HepG2 (cell line): ENCODE measurements at regions not wholly inside any gene's neighbourhood (a gene's known extent, or its start where the extent isn't known, plus 50 kb on each side); places are given as distances from the start of the nearest gene placed in this dataset.

Source experiments
- ATAC-seq: fragments of 200-7000 bp; cut with Tn5 transposase; 3 replicates; pipeline ENCODE4 v1.9.1; 2020; ENCODE audit warnings: mild to moderate bottlenecking, moderate library complexity
- BruUV-seq: library from RNA; stranded (reverse); fragments of 400-500 nt; replicated peaks from 2 replicates; lab custom pipeline; 2021; lab: Mats Ljungman, UMichigan
- CTCF ChIA-PET: fragments of 300-600 bp; formaldehyde crosslinking; extraction: SDS; loops from one replicate; lab custom pipeline; 2021; ENCODE audit warnings: low total read pairs, inconsistent platforms, low intra/inter-chr PET ratio; lab: Yijun Ruan, JAX
- POLR2A ChIA-PET: fragments of 350-600 bp; sonication (Branson Sonifier 250); formaldehyde crosslinking; loops from one replicate; lab custom pipeline; 2020; ENCODE audit warnings: antibody characterized with exemption, inconsistent platforms; lab: Yijun Ruan, JAX
- DNase-seq: peaks from one replicate; pipeline ENCODE4 v3.0.0-alpha.2; 2015; ENCODE audit warnings: low spot score
- FAIRE-seq: peaks from 3 replicates; lab custom pipeline; 2011; peaks lifted over from hg19 to GRCh38; lab: Jason Lieb, UNC
- H2AFZ ChIP-seq: one replicate; pipeline ENCODE4 v1.6.1; 2011; ENCODE audit warnings: low read length, inconsistent platforms
- H3K27ac ChIP-seq: fragments of 300-600 bp; 3 replicates; pipeline ENCODE4 v1.8.0; 2011; ENCODE audit warnings: mixed run types, mild to moderate bottlenecking, mixed read lengths, low read length, inconsistent platforms; ENCODE audit not compliant: insufficient read depth; ENCODE audit errors: extremely low read length
- H3K27me3 ChIP-seq, 2 experiments: fragments of 200-600 bp in 1 of 2; 2 replicates in 1 of 2; 3 replicates in 1 of 2; pipeline versions ENCODE4 v1.6.0 to v1.8.0; 2011; ENCODE audit warnings: low read length in 2 of 2, mild to moderate bottlenecking in 2 of 2, moderate library complexity in 2 of 2, inconsistent platforms in 1 of 2; ENCODE audit not compliant: insufficient read depth in 2 of 2, control insufficient read depth in 1 of 2
- H3K36me3 ChIP-seq, 2 experiments: fragments of 200-600 bp in 1 of 2; replicated peaks in 1 of 2; 2 replicates in 1 of 2; 3 replicates in 1 of 2; pipeline versions ENCODE4 v1.5.1 to v1.8.0; 2011; ENCODE audit warnings: low read length in 2 of 2, inconsistent platforms in 1 of 2; ENCODE audit not compliant: insufficient read depth in 2 of 2, control insufficient read depth in 1 of 2
- H3K4me1 ChIP-seq: 2 replicates; pipeline ENCODE4 v1.5.1; 2012; ENCODE audit warnings: low read length, inconsistent platforms; ENCODE audit not compliant: insufficient read depth
- H3K4me2 ChIP-seq: 2 replicates; pipeline ENCODE4 v1.6.0; 2011; ENCODE audit warnings: low read depth, low read length, inconsistent platforms
- H3K4me3 ChIP-seq, 3 experiments: fragments of 200-600 bp in 1 of 3; sonication (generic), shearing (Covaris generic) in 1 of 3; replicated peaks in 1 of 3; 2 replicates each; pipeline ENCODE4 v1.5.1; 2011 to 2016; ENCODE audit warnings: low read length in 3 of 3, inconsistent platforms in 2 of 3, low read depth in 2 of 3, mild to moderate bottlenecking in 2 of 3, control low read depth in 1 of 3, mixed read lengths in 1 of 3; ENCODE audit not compliant: insufficient read depth in 1 of 3
- H3K79me2 ChIP-seq: one replicate; pipeline ENCODE4 v1.6.1; 2011; ENCODE audit warnings: low read length, inconsistent platforms; ENCODE audit not compliant: insufficient read depth
- H3K9ac ChIP-seq: 2 replicates; pipeline ENCODE4 v1.6.0; 2011; ENCODE audit warnings: mild to moderate bottlenecking, low read depth, low read length, inconsistent platforms; ENCODE audit not compliant: insufficient read depth
- H3K9me3 ChIP-seq: 2 replicates; pipeline ENCODE4 v1.5.1; 2012; ENCODE audit warnings: mild to moderate bottlenecking, low read length
- H4K20me1 ChIP-seq: 2 replicates; pipeline ENCODE4 v1.6.0; 2011; ENCODE audit warnings: inconsistent platforms, mild to moderate bottlenecking, low read length, moderate library complexity; ENCODE audit not compliant: insufficient read depth
- MAFF ChIP-seq: IDR thresholded peaks from 2 replicates; pipeline ENCODE4 v1.6.1; 2011; ENCODE audit warnings: low read depth, low read length, improper control_type of control experiment
- MAFK ChIP-seq, 2 experiments: IDR thresholded peaks in 1 of 2; conservative IDR thresholded peaks in 1 of 2; 2 replicates each; pipeline ENCODE4 v1.6.1; 2011; ENCODE audit warnings: improper control_type of control experiment in 2 of 2, low read length in 2 of 2
- ZNF10 ChIP-seq: sonication (generic); formaldehyde crosslinking; IDR thresholded peaks from 2 replicates; pipeline ENCODE4 v1.4.0; 2020; ENCODE audit warnings: mild to moderate bottlenecking, low read depth, missing genetic modification reagents, borderline replicate concordance
- ZNF256 ChIP-seq: sonication (generic); formaldehyde crosslinking; conservative IDR thresholded peaks from 2 replicates; pipeline ENCODE4 v1.4.0; 2020; ENCODE audit warnings: missing genetic modification reagents
- ZNF282 ChIP-seq: fragments of 450-650 bp; IDR thresholded peaks from 2 replicates; pipeline ENCODE4 v1.6.1; 2018; ENCODE audit not compliant: partially characterized antibody
- ZNF629 ChIP-seq: sonication (generic); formaldehyde crosslinking; conservative IDR thresholded peaks from 2 replicates; pipeline ENCODE4 v1.5.0; 2020; ENCODE audit warnings: missing genetic modification reagents
- ZNF781 ChIP-seq: sonication (generic); formaldehyde crosslinking; IDR thresholded peaks from 2 replicates; pipeline ENCODE4 v1.5.1; 2020; ENCODE audit warnings: borderline replicate concordance, mild to moderate bottlenecking, missing genetic modification reagents; ENCODE audit errors: not compliant biosample characterization
- WGBS: methylation state at CpG from one replicate; pipeline ENCODE4 v1.1.6; 2017; ENCODE audit warnings: low lambda C conversion rate; 5-methylcytosine and 5-hydroxymethylcytosine counted together
- in situ Hi-C: cut with HindIII; loops from 2 replicates; pipeline ENCODE4 v1.10.0; 2017; ENCODE audit warnings: low pct_unique_long_range_greater_than_20kb; ENCODE audit not compliant: extremely low pct_ligation_motif_present
- intact Hi-C: fragments of 100-400 bp; cut with micrococcal nuclease; formaldehyde crosslinking; loops from one replicate; pipeline ENCODE4 v1.10.0; 2022; ENCODE audit not compliant: unreplicated experiment
- TF ChIP-seq, protein P1 (sequence below): IDR thresholded peaks from 2 replicates; pipeline ENCODE4 v1.6.1; 2016; ENCODE audit warnings: low read depth
- TF ChIP-seq, protein P2 (sequence below): sonication (generic); formaldehyde crosslinking; IDR thresholded peaks from 2 replicates; pipeline ENCODE4 v1.5.0; 2020; ENCODE audit warnings: missing genetic modification reagents, mild to moderate bottlenecking, borderline replicate concordance
- TF ChIP-seq, protein P3 (sequence below): sonication (generic); formaldehyde crosslinking; IDR thresholded peaks from 2 replicates; pipeline ENCODE4 v1.5.0; 2020; ENCODE audit warnings: mild to moderate bottlenecking, missing genetic modification reagents

DNA sequence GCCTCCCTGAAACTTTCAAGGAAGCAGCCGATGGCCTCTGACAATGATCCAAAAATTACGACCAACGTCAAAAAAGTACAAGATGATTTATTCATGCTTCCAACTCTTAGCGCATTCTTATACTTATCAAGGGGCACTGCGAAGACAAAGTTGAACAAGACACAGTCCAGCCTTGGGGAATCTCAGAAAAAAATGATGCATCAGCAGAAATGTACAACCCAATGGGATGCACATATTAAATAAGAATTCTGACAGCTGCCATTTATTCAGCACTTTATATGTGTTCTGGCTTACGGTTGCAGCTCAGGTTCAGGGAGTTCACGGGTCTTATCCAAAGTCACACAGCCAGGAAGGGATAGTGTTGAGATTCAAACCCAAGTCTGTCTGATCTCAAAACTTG, 96.0 kb upstream of the CPLX2 start:
- FAIRE-seq (no peak), ATAC-seq (no peak), DNase-seq (no peak)
- no peaks in the 10 kb centered on the region for H3K4me1 ChIP-seq
- no peaks in the 10 kb centered on the region for H3K27me3 ChIP-seq
- intact Hi-C loops (no loop called here), in situ Hi-C loops (no loop called here)
- no peaks in the 10 kb centered on the region for H3K36me3 ChIP-seq
- TF ChIP-seq ZNF256 (CRISPR knock-in tag), result no peak
- peak; percentile 93 to 96 for TF ChIP-seq MAFK (conservative IDR thresholded peaks at IDR 0.05 in 1 of 2, IDR thresholded peaks at IDR 0.05 in 1 of 2; ENCODE audit: low read length in 2 of 2)
- peak; percentile 93 for TF ChIP-seq MAFF
- no peaks in the 10 kb centered on the region for H3K9me3 ChIP-seq
- no peaks in the 10 kb centered on the region for H4K20me1 ChIP-seq
- H2AFZ ChIP-seq, result no peak overlapping the region
- ChIA-PET CTCF (no interaction called here), POLR2A (no interaction called here)
- H3K4me2 ChIP-seq, result no peak overlapping the region
- no peaks in the 10 kb centered on the region for H3K79me2 ChIP-seq
- H3K9ac ChIP-seq, result no peak overlapping the region
- BruUV-seq, result no TSS peak
- H3K27ac ChIP-seq, result no peak overlapping the region
- 65% methylated on average over 7 of the region's 7 CpGs for WGBS
- no peak overlapping the region for H3K4me3 ChIP-seq

DNA sequence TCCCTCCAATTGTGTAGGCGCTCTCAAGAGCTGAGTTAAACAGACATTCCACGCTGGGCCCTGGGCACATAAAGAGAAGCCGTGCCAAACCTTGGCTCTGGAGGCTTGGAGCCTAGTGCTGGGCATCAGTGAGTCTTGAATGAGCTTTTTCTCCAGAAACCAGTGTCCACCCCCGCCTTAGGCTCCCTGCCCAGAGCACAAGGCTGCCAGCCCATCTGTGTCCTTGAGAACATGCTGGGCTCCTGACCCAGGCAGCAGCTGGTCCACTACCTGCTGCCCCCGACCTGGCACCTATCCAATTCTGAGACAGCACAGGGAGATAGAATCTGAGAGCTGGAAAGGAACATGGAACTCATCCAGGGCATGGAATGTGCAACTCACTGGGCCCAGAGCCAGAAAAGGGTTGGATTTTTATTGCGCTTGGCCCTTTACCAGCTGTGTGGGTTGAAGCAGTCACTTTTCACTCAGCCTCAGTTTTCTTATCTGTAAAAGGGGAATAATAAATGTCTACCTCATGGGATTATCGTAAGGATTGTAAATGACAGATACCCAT, 92.4 kb upstream of the CPLX2 start:
- CTCF ChIA-PET, result no interaction called here
- ATAC-seq (no peak), DNase-seq (peak; percentile 29)
- Histone ChIP-seq H3K4me1 (no peaks in the 10 kb centered on the region), H3K27ac (no peak overlapping the region), H3K9me3 (no peaks in the 10 kb centered on the region), H3K79me2 (no peaks in the 10 kb centered on the region), H3K9ac (no peak overlapping the region), H3K27me3 (no peaks in the 10 kb centered on the region), H2AFZ (no peak overlapping the region)
- in situ Hi-C loops, result no loop called here
- no TSS peak for BruUV-seq
- 83% methylated on average over 2 of the region's 7 CpGs for WGBS
- TF ChIP-seq ZNF781 (CRISPR knock-in tag), result no peak
- TF ChIP-seq ZNF629 (CRISPR knock-in tag), result 0 out of 2 replicates have a peak, but pooled peaks have one; percentile 18
- TF ChIP-seq, protein P1, sequence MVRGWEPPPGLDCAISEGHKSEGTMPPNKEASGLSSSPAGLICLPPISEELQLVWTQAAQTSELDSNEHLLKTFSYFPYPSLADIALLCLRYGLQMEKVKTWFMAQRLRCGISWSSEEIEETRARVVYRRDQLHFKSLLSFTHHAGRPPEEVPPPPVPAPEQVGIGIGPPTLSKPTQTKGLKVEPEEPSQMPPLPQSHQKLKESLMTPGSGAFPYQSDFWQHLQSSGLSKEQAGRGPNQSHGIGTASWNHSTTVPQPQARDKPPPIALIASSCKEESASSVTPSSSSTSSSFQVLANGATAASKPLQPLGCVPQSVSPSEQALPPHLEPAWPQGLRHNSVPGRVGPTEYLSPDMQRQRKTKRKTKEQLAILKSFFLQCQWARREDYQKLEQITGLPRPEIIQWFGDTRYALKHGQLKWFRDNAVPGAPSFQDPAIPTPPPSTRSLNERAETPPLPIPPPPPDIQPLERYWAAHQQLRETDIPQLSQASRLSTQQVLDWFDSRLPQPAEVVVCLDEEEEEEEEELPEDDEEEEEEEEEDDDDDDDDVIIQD (CRISPR knock-in tag), result no peak
- TF ChIP-seq, protein P2, sequence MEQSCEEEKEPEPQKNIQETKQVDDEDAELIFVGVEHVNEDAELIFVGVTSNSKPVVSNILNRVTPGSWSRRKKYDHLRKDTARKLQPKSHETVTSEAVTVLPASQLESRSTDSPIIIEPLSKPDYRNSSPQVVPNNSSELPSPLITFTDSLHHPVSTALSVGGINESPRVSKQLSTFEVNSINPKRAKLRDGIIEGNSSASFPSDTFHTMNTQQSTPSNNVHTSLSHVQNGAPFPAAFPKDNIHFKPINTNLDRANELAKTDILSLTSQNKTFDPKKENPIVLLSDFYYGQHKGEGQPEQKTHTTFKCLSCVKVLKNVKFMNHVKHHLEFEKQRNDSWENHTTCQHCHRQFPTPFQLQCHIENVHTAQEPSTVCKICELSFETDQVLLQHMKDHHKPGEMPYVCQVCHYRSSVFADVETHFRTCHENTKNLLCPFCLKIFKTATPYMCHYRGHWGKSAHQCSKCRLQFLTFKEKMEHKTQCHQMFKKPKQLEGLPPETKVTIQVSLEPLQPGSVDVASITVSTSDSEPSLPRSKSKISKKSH, result no peak
- TF ChIP-seq, protein P3, sequence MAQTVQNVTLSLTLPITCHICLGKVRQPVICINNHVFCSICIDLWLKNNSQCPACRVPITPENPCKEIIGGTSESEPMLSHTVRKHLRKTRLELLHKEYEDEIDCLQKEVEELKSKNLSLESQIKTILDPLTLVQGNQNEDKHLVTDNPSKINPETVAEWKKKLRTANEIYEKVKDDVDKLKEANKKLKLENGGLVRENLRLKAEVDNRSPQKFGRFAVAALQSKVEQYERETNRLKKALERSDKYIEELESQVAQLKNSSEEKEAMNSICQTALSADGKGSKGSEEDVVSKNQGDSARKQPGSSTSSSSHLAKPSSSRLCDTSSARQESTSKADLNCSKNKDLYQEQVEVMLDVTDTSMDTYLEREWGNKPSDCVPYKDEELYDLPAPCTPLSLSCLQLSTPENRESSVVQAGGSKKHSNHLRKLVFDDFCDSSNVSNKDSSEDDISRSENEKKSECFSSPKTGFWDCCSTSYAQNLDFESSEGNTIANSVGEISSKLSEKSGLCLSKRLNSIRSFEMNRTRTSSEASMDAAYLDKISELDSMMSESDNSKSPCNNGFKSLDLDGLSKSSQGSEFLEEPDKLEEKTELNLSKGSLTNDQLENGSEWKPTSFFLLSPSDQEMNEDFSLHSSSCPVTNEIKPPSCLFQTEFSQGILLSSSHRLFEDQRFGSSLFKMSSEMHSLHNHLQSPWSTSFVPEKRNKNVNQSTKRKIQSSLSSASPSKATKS (CRISPR knock-in tag), result no peak
- no peak for TF ChIP-seq ZNF282
- TF ChIP-seq ZNF10 (CRISPR knock-in tag), result no peak
- TF ChIP-seq, all 625 proteins: peak for 1
- Histone ChIP-seq H4K20me1 (no peaks in the 10 kb centered on the region), H3K4me2 (no peak overlapping the region), H3K4me3 (no peak overlapping the region), H3K36me3 (no peaks in the 10 kb centered on the region)
- FAIRE-seq, result no peak
- POLR2A ChIA-PET, result no interaction called here
- intact Hi-C loops, result no loop called here
